HepG2 (cell line): ENCODE measurements at regions not wholly inside any gene's neighbourhood (a gene's known extent, or its start where the extent isn't known, plus 50 kb on each side); places are given as distances from the start of the nearest gene placed in this dataset.

Source experiments
- ATF7-NPFF ChIP-seq: sonication (generic); formaldehyde crosslinking; IDR thresholded peaks from 2 replicates; pipeline ENCODE4 v1.8.1; 2023; ENCODE audit warnings: mild to moderate bottlenecking, low read depth, missing genetic modification reagents, moderate library complexity
- CREB1 ChIP-seq, 2 experiments: fragments of 450-650 bp in 1 of 2; IDR thresholded peaks; 2 replicates each; pipeline ENCODE4 v1.6.1; 2016 to 2017; ENCODE audit warnings: control low read depth in 1 of 2, mild to moderate bottlenecking in 1 of 2, missing compliant biosample characterization in 1 of 2, missing genetic modification characterization in 1 of 2
- CTCF ChIP-seq: sonication (generic); formaldehyde crosslinking; IDR thresholded peaks from 2 replicates; pipeline ENCODE4 v1.5.0; 2020; ENCODE audit warnings: mild to moderate bottlenecking, missing genetic modification reagents, moderate library complexity
- HNF4A ChIP-seq: sonication (generic); formaldehyde crosslinking; IDR thresholded peaks from 2 replicates; pipeline ENCODE4 v1.4.0; 2020; ENCODE audit warnings: missing genetic modification reagents
- MXI1 ChIP-seq: IDR thresholded peaks from 3 replicates; pipeline ENCODE4 v1.6.1; 2012; ENCODE audit warnings: low read depth, low read length, inconsistent platforms, borderline replicate concordance
- NBN ChIP-seq: fragments of 450-650 bp; conservative IDR thresholded peaks from 2 replicates; pipeline ENCODE4 v1.6.1; 2017
- RELA ChIP-seq: sonication (generic); formaldehyde crosslinking; IDR thresholded peaks from 2 replicates; pipeline ENCODE4 v1.4.0; 2020; ENCODE audit warnings: missing genetic modification reagents
- SKI ChIP-seq: fragments of 450-650 bp; IDR thresholded peaks from one replicate; pipeline ENCODE4 v1.6.1; 2018; ENCODE audit warnings: mild to moderate bottlenecking; ENCODE audit not compliant: partially characterized antibody
- TAF1 ChIP-seq: sonication (generic); formaldehyde crosslinking; IDR thresholded peaks from 2 replicates; pipeline ENCODE4 v1.4.0; 2020; ENCODE audit warnings: missing genetic modification reagents
- TCF12 ChIP-seq, 2 experiments: fragments of 450-650 bp in 1 of 2; sonication (generic) in 1 of 2; formaldehyde crosslinking in 1 of 2; IDR thresholded peaks; 2 replicates each; pipeline versions ENCODE4 v1.6.1 to v1.8.0; 2017 to 2022; ENCODE audit warnings: antibody characterized with exemption in 1 of 2, mild to moderate bottlenecking in 1 of 2, missing genetic modification reagents in 1 of 2, moderate library complexity in 1 of 2
- YY1 ChIP-seq: IDR thresholded peaks from 2 replicates; pipeline ENCODE4 v1.6.1; 2011; ENCODE audit warnings: low read length, low read depth, moderate library complexity, mild to moderate bottlenecking; ENCODE audit not compliant: insufficient read depth, insufficient replicate concordance
- ZNF136 ChIP-seq: sonication (generic); formaldehyde crosslinking; IDR thresholded peaks from 2 replicates; pipeline ENCODE4 v1.8.1; 2022; ENCODE audit warnings: low read depth, mild to moderate bottlenecking, moderate library complexity, missing genetic modification reagents
- ZNF234 ChIP-seq: sonication (generic); formaldehyde crosslinking; conservative IDR thresholded peaks from 2 replicates; pipeline ENCODE4 v1.5.1; 2020; ENCODE audit warnings: mild to moderate bottlenecking, missing genetic modification reagents
- ZNF501 ChIP-seq: sonication (generic); formaldehyde crosslinking; IDR thresholded peaks from 2 replicates; pipeline ENCODE4 v1.5.1; 2020; ENCODE audit warnings: mild to moderate bottlenecking, moderate library complexity, missing genetic modification reagents

- TF ChIP-seq CTCF (no peak), MXI1 (no peak), CREB1 (IDR thresholded peaks at IDR 0.05) (no peak), CREB1 (CRISPR knock-in tag; IDR thresholded peaks at IDR 0.05) (no peak), YY1 (no peak), NBN (no peak), ZNF501 (no peak), TCF12 (IDR thresholded peaks at IDR 0.05) (no peak), TCF12 (CRISPR knock-in tag; IDR thresholded peaks at IDR 0.05) (no peak), SKI (no peak), RELA (CRISPR knock-in tag) (no peak), TAF1 (CRISPR knock-in tag) (no peak), ZNF136 (CRISPR knock-in tag) (no peak), ATF7-NPFF (no peak), ZNF234 (CRISPR knock-in tag) (no peak), HNF4A (CRISPR knock-in tag) (no peak)
Observed at GRCh38 chr21:16502897-16503296, 773.1 kb downstream of the USP25 start.
